GM12878 (cell line): ENCODE measurements at regions not wholly inside any gene's neighbourhood (a gene's known extent, or its start where the extent isn't known, plus 50 kb on each side); places are given as distances from the start of the nearest gene placed in this dataset. TPM values are rescaled to one million over a fixed set of nuclear protein-coding genes. Genes with fewer than 3 reads are reported as not detected.

ENCODE experiments used
- ATAC-seq: fragments of 200-7000 bp; cut with Tn5 transposase; 3 replicates; pipeline ENCODE4 v1.9.1; 2020; ENCODE audit warnings: mild to moderate bottlenecking, moderate library complexity
- BruUV-seq: library from RNA; stranded (reverse); fragments of 400-500 nt; replicated peaks from 2 replicates; lab custom pipeline; 2021; lab: Mats Ljungman, UMichigan
- CTCF ChIA-PET: fragments of 300-600 bp; sonication (Branson Sonifier 250); formaldehyde crosslinking; extraction: SDS; loops from one replicate; lab custom pipeline; 2021; ENCODE audit warnings: inconsistent platforms; lab: Yijun Ruan, JAX
- POLR2A ChIA-PET: fragments of 350-600 bp; formaldehyde crosslinking; extraction: SDS; loops from one replicate; lab custom pipeline; 2021; ENCODE audit warnings: inconsistent platforms; lab: Charles Lee
- RAD21 ChIA-PET: fragments of 300-600 bp; sonication (Branson Sonifier 250); formaldehyde crosslinking; loops from one replicate; lab custom pipeline; 2023; ENCODE audit warnings: antibody characterized with exemption; ENCODE audit not compliant: unreplicated experiment; lab: Charles Lee
- SMC1A ChIA-PET: fragments of 300-600 bp; sonication (Branson Sonifier 250); formaldehyde crosslinking; loops from one replicate; lab custom pipeline; 2023; ENCODE audit not compliant: unreplicated experiment, uncharacterized antibody; lab: Charles Lee
- DNase-seq: peaks from one replicate; pipeline ENCODE4 v3.0.0-alpha.2; 2011; ENCODE audit warnings: low read depth, low spot score
- FAIRE-seq: peaks from 3 replicates; lab custom pipeline; 2011; peaks lifted over from hg19 to GRCh38; lab: Jason Lieb, UNC
- H2AFZ ChIP-seq: 2 replicates; pipeline ENCODE4 v1.6.0; 2011; ENCODE audit warnings: low read depth, low read length, control low read depth; ENCODE audit not compliant: control insufficient read depth
- H3K27ac ChIP-seq: 2 replicates; pipeline ENCODE4 v1.5.1; 2011; ENCODE audit warnings: control low read depth; ENCODE audit not compliant: control insufficient read depth, insufficient read depth
- H3K27me3 ChIP-seq, 2 experiments: replicated peaks in 1 of 2; 2 replicates each; pipeline versions ENCODE4 v1.6.0 to v1.6.1; 2011; ENCODE audit warnings: low read length in 1 of 2; ENCODE audit not compliant: control insufficient read depth in 2 of 2, insufficient read depth in 2 of 2
- H3K36me3 ChIP-seq, 2 experiments: 2 replicates each; pipeline ENCODE4 v1.5.1; 2011; ENCODE audit warnings: low read length in 1 of 2; ENCODE audit not compliant: control insufficient read depth in 2 of 2, insufficient read depth in 2 of 2
- H3K4me1 ChIP-seq: 2 replicates; pipeline ENCODE4 v1.6.1; 2011; ENCODE audit warnings: mild to moderate bottlenecking, low read length, moderate library complexity, mixed read lengths; ENCODE audit not compliant: control insufficient read depth, insufficient read depth
- H3K4me2 ChIP-seq: 2 replicates; pipeline ENCODE4 v1.6.0; 2011; ENCODE audit warnings: control low read depth; ENCODE audit not compliant: control insufficient read depth, insufficient read depth
- H3K4me3 ChIP-seq: fragments of 200-600 bp; sonication (generic); 2 replicates; pipeline ENCODE4 v1.5.1; 2016
- H3K79me2 ChIP-seq: 2 replicates; pipeline ENCODE4 v1.6.0; 2011; ENCODE audit warnings: low read length; ENCODE audit not compliant: control insufficient read depth, insufficient read depth
- H3K9ac ChIP-seq: 2 replicates; pipeline ENCODE4 v1.8.0; 2011; ENCODE audit warnings: low read length, control low read depth, mixed read lengths; ENCODE audit not compliant: control insufficient read depth, insufficient read depth
- H3K9me3 ChIP-seq: replicated peaks from 3 replicates; pipeline ENCODE4 v1.5.1; 2011; ENCODE audit warnings: mild to moderate bottlenecking, low read length; ENCODE audit not compliant: control insufficient read depth, insufficient read depth
- H4K20me1 ChIP-seq: 2 replicates; pipeline ENCODE4 v1.6.0; 2011; ENCODE audit not compliant: control insufficient read depth, insufficient read depth
- ETV6 ChIP-seq, 2 experiments: fragments of 450-650 bp in 1 of 2; IDR thresholded peaks in 1 of 2; conservative IDR thresholded peaks in 1 of 2; 2 replicates each; pipeline ENCODE4 v1.6.1; 2014; ENCODE audit warnings: antibody characterized with exemption in 1 of 2, borderline replicate concordance in 1 of 2, low read depth in 1 of 2, mild to moderate bottlenecking in 1 of 2, moderate library complexity in 1 of 2
- HCFC1 ChIP-seq: fragments of 150-350 bp; IDR thresholded peaks from 2 replicates; pipeline ENCODE4 v1.6.1; 2014; ENCODE audit warnings: low read length
- IRF4 ChIP-seq: IDR thresholded peaks from 2 replicates; pipeline ENCODE4 v1.6.1; 2011; ENCODE audit warnings: low read depth, low read length
- SMAD5 ChIP-seq: IDR thresholded peaks from 2 replicates; pipeline ENCODE4 v1.6.1; 2016; ENCODE audit warnings: antibody characterized with exemption, low read depth
- SREBF1 ChIP-seq: IDR thresholded peaks from 2 replicates; pipeline ENCODE4 v1.6.1; 2012; ENCODE audit warnings: mild to moderate bottlenecking, low read length
- WGBS: methylation state at CpG from one replicate; pipeline ENCODE4 v1.1.6; 2016; ENCODE audit warnings: low lambda C conversion rate; ENCODE audit not compliant: insufficient replicate concordance, insufficient coverage; ENCODE audit errors: missing lambda C conversion rate; 5-methylcytosine and 5-hydroxymethylcytosine counted together
- in situ Hi-C: fragments of 300-500 bp; cut with MboI; formaldehyde crosslinking; loops from 9 replicates; pipeline ENCODE4 v1.14.3; 2018; ENCODE audit warnings: mixed read lengths
- intact Hi-C: fragments of 100-400 bp; cut with micrococcal nuclease; formaldehyde crosslinking; loops from one replicate; pipeline ENCODE4 v1.14.2; 2022; ENCODE audit not compliant: unreplicated experiment
- small RNA-seq: library from RNA; depleted of rRNA; stranded (forward); fragments of <200 nt; gene quantifications from one replicate; pipeline ENCODE3, GENCODE V24; 2014

DNA sequence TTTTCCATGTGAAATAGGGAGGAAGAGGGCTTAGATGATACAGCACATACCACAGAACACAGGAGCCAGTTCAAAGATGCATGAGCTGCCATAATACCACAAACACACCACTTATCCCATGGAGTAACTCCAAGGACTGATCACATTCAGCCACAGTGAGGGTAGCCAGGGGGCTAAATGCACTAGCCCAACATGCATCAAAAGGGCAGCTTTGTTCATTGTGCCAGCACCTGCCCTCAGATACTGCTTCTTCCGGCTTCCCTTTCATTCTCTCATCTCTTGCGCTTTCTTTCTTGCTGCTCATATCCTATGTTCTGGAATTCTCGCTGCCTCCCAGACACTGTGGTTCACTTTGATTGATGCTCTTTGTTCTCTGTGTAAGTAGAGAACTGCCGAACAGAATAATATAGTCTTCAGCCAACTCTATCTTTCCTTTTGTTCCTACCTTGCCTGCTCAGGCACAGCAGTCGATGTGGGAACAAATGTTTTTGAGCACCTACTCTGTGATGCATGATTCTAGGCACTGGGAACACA, 50.0 kb upstream of the SYT6 start:
- no peak for DNase-seq
- Histone ChIP-seq H3K4me3 (no peak overlapping the region), H3K79me2 (no peaks in the 10 kb centered on the region), H3K9ac (no peak overlapping the region), H3K4me1 (no peaks in the 10 kb centered on the region), H4K20me1 (no peaks in the 10 kb centered on the region), H2AFZ (no peak overlapping the region), H3K27me3 (peaks cover 0 to 3% of the 10 kb centered on the region in 2 experiments; a peak in 3 of 4 replicates), H3K9me3 (no peaks in the 10 kb centered on the region), H3K27ac (no peak overlapping the region), H3K36me3 (no peaks in the 10 kb centered on the region), H3K4me2 (no peak overlapping the region)
- ChIA-PET POLR2A (no interaction called here), RAD21 (no interaction called here), SMC1A (no interaction called here), CTCF (interaction anchor here (1.1 kb wide), 1 partner anchor 225 kb away, joined by 3 read pairs; the partner anchor contains the start of gene OLFML3)
- no TSS peak for BruUV-seq
- 11% methylated on average over 5 of the region's 5 CpGs for WGBS
- in situ Hi-C loops (no loop called here), intact Hi-C loops (no loop called here)
- TF ChIP-seq SMAD5 = no peak
- TF ChIP-seq HCFC1 = no peak
- no peak for TF ChIP-seq IRF4
- no peak for TF ChIP-seq ETV6 (conservative IDR thresholded peaks at IDR 0.05 in 1 of 2, IDR thresholded peaks at IDR 0.05 in 1 of 2; ENCODE audit: borderline replicate concordance in 1 of 2, low read depth in 1 of 2)
- no peak for TF ChIP-seq SREBF1
- FAIRE-seq = no peak
- ATAC-seq = no peak

Small RNA genes in the stretch of these regions (small RNA-seq; reads per million reads assigned to genes)
- gene MRPL57P1 = not detected
